HG03432 (cell line): ENCODE measurements at regions not wholly inside any gene's neighbourhood (a gene's known extent, or its start where the extent isn't known, plus 50 kb on each side); places are given as distances from the start of the nearest gene placed in this dataset.
"Not testable (repeated sequence)": the region's sequence is repeated elsewhere in the genome, so short reads cannot be mapped to it uniquely, and the experiment has no call there.

ENCODE experiments used
- ATAC-seq: cut with Tn5 transposase; IDR thresholded peaks from one replicate; pipeline ENCODE4 v1.9.1; 2021; ENCODE audit warnings: mild to moderate bottlenecking, moderate library complexity; ENCODE audit not compliant: unreplicated experiment

DNA sequence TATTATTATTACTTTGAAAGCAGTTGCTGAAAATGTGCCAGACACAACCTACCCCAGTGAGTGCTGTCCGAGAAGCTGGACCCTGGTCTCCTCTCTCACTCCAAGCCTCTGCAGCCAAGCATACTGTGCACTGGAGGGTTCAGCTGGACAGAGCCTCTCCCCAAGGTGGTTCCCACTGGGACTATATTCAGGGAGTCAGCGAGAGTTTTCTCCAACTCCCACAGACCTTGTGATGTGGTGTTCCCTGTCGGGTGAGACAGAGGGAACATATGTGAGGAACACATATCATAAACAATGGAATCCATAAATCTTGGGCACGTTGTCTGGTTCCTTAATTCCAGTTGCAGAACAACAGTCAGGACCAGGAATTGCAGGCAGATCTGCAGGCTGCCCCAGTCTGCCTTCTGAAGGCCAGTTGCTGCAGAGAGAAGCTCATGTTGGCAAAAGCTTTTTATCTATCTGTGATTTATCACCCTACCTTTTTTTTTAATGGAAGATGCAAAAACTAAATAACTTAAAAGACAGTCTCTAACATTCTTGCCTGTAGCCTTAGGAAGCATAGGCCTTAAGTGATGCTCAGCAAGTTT, 619.8 kb upstream of the TBX3 start:
- no peak for ATAC-seq

DNA sequence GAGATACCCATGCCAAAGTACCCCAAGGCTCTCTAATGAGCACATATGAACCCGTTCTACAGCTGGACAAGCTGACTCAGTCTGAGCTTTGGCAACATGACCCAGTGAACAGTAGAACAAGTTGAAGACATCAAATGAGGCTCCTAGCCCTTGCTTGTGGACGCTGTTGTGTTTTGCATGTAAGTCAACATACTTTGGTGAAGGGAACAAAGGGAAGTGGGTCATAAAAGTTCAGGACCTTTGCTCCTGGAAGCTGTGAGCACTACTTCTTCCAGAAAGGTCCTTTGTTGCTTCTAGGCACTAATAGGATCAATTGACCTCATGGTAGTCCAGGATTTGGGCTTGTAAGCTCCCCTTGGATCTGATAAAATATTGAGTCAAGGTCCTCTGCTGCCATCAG, 613.5 kb upstream of the TBX3 start:
- no peak for ATAC-seq

DNA sequence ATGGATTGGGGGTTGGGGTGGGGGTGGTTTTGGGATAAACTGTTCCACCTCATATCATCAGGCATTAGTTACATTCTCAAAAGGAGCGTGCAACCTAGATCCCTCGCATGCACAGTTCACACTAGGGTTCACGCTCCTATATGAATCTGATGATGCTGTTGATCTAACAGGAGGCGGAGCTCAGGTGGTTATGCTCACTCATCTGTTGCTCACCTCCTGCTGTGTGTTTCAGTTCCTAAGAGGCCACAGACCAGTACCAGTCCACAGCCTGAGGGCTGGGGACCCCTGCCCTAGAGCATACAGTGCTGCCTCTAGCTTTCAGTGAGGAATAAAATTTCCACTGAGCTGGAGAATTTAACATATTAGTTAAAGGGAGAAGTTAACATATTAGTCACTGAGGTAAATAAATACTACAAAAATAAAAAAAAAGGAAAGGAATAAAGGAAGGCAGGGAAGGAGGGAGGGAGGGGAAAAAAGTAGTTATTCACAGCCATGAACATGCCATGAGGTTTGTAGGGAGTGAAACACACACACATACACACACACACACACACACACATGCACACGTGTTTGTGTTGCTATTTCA, 612.7 kb upstream of the TBX3 start:
- peak; percentile 45 for ATAC-seq

DNA sequence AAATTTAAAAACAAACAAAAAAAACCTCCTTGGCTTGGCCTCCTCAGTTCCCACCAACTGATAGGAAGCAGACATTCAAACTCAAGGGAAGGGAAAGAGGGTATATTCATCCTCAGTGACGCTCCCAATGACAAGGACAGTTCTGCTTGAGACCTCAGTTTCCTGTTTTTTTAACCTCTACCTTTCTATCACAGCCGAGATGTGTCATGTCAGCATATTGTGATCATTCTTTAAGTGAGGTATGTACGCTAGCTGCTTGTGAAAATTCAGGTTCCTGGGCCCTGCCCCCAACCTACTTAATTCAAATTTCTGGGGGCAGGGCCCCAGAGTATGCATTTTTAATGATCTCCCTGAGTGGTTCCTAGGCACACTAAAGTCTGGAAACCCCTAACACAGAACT, 611.9 kb upstream of the TBX3 start:
- ATAC-seq = no peak

DNA sequence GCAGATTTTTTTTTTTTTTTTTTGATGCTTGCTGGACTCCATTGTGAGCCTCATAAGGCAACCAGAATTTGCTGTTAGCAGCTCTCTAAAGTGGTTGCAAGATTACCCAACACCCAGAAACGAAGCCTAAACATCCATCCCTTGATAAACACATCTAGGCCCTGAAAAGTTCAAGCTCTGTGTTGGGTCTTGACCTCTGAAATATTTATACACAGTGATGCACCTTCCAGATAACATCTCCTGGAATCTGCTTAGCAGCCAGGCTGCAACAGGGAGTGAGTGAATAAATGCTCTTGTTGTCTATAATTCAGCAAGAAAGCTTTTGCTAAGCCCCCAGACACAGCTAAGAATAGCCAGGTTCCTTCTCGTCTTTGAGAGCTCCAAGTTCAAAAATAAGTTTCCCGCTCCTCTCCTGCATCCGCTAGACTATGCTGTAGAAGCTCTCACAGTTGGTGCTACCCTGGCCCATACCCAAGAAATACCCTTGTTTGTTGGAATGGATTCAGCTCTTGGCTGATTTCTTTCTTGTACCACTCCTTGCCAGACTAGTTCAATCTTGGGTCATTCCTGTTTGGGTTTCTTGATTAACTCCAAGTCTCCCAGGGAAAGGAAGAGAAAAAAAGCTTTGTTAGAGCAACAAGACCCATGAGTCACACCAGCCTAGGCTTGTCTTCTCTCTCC, 610.6 kb upstream of the TBX3 start:
- ATAC-seq = no peak

DNA sequence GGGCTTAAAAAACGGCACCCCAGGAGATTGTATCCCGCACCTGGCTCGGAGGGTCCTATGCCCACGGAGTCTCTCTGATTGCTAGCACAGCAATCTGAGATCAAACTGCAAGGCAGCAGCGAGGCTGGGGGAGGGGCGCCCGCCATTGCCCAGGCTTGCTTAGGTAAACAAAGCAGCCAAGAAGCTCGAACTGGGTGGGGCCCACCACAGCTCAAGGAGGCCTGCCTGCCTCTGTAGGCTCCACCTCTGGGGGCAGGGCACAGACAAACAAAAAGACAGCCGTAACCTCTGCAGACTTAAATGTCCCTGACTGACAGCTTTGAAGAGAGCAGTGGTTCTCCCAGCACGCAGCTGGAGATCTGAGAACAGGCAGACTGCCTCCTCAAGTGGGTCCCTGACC, 601.5 kb upstream of the TBX3 start:
- ATAC-seq = not testable (repeated sequence)

DNA sequence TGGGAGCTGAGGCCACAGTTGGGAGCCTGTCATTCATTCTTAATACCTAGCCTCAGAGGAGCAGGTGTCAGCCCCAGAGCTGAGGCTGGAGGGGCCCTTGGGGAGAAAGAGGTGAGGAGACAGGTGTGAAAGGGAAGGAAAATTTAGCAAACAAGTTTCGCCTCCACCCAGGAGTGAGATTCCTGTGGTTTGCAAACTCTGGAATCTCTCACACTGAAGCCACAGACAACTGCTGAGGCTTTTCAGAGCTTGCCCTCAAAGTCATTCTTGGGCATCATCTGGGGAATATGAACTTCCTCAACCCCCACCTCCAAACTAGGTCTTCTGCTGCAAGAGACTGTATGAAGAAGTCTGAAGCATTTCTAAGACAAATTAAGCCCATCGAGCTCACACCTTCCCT, 589.5 kb upstream of the TBX3 start:
- ATAC-seq = no peak

DNA sequence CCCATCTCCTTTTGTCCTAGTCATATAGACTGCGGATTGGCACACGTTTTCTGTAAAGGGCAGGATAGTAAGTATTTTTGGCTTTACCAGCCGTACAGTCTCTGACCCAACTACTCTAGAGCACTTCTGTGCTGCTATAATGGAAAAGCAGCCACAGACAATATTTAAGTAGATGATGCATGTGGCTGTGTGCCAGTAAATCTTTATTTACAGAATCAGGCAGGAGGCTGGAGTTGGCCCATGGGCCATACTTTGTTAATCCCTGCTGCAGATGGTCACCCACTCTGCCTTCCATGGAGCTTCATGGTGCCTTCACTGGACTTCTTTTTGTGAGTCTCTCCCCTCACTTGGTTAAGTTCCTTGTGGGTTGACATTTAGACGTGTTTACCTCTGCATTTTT, 584.5 kb upstream of the TBX3 start:
- ATAC-seq = no peak

DNA sequence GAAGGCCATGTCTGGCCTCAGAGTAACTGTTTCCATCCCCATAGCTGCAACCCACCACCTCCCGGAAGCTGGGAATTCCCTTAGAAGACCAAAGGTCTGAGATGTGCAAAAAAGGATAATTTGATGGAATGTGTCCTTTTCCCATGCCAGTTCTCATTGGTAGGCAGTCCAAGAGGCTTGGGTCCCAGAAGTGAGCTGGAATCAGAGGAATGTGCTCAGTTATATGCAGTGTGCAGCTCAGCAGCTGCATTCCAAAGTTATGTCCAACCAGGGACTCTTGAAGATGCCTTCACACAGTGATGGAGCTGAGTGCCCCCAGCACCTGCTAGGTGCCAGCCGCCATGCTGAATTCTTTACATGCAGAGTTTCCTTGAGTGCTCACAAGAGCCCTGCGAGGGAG, 583.9 kb upstream of the TBX3 start:
- ATAC-seq = no peak

DNA sequence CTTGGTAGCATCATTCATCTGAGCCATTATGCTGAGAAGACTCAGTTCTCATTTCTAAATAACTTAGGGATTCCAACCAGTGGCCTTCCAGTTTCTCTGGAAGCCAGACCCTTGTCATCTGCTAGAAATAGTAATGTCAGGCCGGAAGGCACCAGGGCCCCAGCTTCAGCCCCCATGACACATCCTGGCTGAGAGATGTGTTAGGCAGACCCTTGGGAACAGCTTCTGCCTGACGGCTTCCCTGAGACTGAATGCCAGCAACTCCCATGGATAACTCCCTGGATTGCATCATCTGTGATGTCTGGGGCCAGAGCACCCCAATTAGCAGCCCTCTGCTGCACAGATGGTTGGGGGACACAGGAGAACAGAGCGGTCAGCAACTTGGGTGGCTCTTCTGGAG, 583.5 kb upstream of the TBX3 start:
- no peak for ATAC-seq

DNA sequence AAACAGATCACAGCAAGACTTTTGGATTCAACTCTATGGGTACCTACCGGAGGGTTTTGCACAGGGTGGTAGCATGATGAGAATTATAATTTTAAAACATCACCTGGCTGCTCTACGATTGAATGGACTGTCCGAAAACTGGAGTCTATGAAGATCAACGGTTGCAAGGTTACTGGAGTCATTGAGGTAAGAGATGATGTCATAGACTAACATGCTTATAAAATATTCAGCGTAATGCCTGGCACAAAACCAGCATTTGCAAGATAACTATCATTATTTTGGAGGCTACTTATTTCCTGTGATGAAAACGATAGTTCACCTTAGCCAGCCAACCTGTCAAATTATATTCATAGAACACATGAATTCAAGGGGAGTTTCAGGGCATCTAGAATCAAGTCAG, 580.6 kb upstream of the TBX3 start:
- no peak for ATAC-seq

DNA sequence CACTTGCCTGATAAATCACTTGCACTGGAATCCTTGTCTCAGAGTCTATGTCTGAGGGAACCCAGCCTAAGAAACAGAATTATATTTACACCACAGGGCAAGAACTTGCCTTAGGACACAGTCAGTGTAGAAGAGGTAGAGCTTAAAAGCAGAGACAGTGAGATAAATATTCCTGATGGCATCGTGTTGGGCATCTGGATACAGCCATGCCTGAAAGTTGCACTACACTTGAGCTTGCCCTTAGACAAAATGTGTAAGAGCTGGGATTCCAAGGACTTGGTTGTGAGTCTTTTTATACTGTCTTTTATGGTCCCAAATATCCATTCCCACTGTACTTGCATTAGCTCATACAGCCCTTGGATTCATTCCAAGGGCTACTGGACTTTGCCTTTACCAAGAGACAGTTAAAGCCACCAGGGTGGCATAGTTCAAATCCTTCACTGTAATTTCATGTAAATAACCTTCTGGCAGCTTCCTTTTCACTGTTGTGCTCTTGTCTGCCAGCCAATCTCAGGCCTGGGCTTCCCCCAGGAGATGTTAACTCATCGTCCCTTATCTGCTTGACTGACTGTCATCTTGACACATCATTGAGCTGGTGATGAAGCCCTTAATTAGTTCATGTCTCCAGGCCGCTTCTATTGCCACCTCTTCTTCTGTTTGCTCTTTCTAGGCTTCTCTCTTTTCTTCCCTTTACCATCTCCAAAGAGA, 577.9 kb upstream of the TBX3 start:
- no peak for ATAC-seq

DNA sequence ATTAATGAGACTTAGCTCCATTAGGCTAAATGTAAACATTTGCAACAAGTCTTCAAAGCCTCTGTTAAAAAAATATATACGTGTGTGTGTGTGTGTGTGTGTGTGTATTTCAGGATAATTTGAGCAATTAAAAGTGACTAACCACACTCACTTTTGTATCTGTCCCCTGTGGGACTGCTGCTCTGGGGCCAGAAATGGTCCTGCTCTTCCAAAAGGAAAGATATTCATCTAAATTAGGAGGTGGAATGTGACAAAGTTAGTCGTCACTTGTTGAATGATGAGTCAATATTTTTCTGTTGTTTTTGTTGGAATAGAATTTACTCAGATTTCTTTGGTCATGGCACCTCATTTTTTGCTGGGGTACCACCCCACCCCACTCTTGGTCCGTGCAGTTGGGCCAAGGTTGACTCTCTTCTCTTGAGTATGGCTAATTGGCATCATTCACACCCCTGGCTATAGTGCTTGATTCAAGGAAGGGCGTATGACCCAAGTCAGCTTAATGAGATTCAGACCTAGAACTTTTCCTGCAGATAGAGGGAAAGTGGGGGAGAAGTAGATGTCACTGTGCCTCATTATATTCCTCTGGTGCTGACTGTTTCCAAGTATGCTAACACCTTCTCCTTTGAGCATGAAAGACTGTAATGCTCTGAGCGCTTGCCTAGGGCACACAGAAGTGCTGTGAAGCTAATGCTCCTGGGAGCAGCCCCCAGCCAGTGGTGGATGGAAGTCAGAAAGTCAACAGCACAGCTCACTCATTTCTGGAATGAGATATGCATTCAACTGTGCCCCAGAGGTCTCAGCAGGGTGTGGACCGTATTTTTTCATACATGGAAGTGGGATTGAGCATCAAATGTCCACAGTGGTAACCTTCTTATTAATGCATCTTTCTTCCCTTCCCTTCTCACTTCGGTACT, 577.0 kb upstream of the TBX3 start:
- ATAC-seq = no peak

DNA sequence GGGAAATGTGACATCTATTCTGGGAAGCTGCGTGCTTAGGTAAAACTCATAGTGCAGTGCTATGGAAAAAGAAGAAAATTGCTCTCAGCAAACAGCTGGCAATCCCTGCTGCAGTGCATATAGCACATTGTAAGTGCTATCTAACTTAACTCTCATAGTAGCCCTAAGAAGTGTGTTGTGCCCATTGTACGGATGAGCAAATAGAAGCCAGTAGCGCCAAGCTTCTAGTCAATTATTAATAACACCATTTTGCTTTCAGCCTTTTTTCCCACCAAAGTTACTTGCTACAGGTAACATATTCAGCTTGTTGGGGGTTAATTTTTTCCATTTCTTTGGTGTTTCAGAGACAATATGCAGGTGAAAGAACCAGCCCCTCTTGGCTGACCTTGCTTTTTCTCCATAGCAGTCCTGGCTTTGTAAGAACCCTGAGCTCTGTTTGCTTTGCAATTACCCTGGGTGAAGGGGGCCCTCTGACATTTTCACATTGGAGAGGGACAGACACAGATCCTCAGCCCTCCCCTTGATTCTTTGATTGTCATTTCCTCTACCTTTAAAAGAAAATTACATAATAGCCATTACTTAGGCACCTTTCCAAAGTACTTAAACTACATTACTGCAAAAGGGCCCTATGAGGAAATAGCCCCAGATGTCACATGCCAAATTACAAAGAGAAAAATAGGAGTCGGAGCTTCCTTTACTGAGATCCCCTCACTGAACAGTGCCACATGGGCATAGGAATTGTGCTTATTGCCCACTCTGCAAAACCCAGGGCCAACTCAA, 576.2 kb upstream of the TBX3 start:
- ATAC-seq = no peak

DNA sequence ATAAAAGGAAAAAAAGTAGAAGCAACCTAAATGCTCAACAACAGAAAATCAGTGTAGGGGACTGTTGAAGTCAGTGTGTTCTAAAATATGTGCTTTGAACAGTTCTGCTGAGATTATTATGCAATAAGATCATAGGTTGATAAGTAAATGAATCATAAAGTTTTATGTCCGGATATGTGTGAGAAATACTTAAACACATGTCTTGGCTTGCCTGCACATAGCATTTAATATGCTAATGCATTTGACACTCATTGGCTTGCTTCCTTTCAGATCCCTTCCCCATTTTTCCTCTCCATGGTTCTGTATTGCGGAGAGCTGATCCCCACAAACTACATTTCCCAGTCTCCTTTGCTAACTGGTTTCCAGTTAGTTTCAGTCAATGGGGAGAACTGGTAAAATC, 573.8 kb upstream of the TBX3 start:
- no peak for ATAC-seq

DNA sequence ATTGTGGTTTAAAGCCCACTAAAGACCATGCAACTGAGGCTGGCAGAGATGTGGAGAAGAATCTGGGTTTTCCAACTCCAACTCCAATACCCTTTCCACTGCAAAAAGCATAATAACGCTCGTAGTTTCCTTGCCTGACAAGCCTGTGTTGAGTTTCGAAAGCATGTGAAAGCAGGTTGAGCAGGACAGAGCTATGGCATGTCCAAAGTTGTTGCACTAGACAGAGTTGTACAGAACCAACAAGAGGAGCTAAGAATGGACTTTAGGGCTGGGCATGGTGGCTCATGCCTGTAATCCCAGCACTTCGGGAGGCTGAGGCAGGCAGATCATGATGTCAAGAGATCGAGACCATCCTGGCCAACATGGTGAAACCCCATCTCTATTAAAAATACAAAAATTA, 572.0 kb upstream of the TBX3 start:
- ATAC-seq = no peak

DNA sequence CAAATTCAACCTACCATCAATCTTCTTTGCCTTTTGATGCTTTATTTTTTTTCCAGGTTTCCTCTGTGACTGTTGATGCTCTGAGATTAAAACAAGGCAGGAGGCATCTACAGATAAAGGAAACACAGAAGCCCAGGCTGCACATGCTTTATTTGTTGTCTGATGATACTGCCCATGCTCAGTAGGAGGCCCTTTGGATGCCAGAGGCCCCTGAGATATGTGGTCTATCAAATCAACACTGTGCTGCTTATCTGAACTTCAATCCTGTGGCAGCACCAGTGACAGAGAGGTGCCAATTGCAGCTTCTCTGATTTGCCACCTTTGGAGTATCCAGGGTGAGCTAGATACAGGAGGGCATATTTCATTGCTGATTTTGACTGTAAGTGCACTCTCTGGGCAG, 571.3 kb upstream of the TBX3 start:
- no peak for ATAC-seq

DNA sequence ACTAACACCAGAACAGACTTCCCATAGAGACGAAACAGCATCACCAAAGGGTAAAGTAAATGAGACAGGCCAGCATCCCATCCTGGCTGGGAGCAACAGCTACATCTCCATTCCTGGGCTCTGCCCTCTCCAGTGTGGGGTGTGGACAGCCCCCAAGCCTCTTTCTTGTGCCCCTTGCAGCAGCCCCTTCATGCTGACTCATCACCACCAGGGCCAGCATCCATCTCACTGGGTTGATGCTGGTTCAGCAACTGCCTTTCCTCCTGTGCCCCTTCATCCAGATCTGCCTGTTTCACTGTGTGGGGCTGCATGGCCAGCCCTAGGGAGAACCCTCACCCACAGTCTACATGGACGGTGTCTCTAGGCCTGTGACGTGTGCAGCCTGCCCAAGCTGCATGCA, 569.1 kb upstream of the TBX3 start:
- ATAC-seq = no peak

DNA sequence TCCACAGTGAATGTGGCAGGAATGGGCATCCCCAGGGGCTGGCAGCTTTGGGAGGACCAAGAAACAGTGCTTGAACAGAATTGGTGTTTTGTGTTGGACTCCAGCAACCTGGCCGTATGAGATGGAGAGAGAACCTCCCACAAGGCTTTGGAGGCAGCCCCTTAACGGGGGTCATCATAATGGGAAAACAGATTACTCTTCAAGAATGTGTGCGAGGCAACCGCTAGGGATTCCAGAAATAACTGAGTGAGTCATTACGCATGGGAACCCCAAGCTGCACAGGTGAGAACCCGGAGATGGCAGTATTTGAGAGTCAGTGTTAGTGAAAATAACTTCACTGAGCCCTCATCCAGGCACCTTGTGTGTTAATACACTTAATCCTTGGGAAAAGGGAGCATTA, 567.8 kb upstream of the TBX3 start:
- ATAC-seq = no peak

DNA sequence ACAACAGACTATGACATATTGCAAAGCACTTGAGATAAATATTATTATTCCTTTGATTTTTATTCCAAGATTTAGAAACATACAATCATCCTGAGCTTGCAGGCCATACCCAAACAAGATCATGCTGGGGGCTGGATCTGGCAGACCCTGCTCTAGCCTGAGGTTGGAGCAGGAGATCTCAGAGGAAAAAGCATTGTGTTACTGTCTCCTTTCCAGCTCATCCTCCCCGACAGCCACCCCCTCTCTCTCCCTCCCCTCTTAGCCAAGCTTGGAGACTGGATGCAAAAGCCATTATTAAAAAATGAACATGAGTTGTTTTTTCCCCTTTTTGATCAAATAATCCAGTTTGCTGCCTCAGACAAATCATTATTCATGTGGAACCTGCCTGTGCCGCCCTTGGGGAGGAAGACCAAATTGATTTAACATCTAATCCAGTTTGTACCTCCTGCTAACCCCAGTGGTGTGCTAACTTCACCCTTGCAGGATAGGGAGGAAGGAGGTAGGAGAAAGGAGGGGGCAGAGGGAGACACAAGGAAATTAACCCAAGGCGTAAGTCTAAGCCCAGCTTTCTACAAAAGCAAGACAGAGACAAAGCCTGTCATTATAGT, 565.8 kb upstream of the TBX3 start:
- ATAC-seq = no peak
